Femur (tissue), 1 donor: ENCODE measurements at regions not wholly inside any gene's neighbourhood (a gene's known extent, or its start where the extent isn't known, plus 50 kb on each side); places are given as distances from the start of the nearest gene placed in this dataset.

Experiments used
- DNase-seq: peaks from one replicate; pipeline ENCODE4 v3.0.0-alpha.2; 2017

- no peak for DNase-seq
These were observed 232.8 kb downstream of the PIK3C3 start for GRCh38 chr18:42187611-42188380.

- DNase-seq, result no peak
These were observed 235.6 kb downstream of the PIK3C3 start for GRCh38 chr18:42190643-42191042.

- no peak for DNase-seq
These were observed 237.5 kb downstream of the PIK3C3 start for GRCh38 chr18:42192251-42193248.

- DNase-seq, result no peak
These were observed 241.6 kb downstream of the PIK3C3 start for GRCh38 chr18:42196651-42197050.

DNA sequence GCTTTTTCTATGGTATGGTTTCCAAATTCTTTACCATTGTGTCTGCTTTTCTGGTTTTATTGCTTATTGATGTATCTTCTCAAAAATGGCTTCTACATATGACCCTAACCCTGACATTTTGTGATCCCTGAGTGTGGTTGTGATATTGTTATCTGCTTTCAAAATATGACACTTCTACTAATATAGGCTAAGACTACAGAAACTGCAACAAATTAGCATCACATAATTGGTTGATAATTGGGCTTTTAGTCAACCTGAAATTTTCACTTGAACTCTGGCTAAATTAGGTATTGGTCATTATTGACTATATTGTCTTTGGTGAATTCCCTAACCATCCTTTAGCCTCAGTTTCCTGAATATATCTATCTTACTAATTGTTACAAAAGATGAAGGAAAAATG lies 246.1 kb downstream of the PIK3C3 start:
- no peak for DNase-seq

- no peak for DNase-seq
These were observed 256.2 kb downstream of the PIK3C3 start for GRCh38 chr18:42211201-42211600.

GRCh38 chr18:42222557-42222956 lies 267.5 kb downstream of the PIK3C3 start:
- DNase-seq, result no peak

DNA sequence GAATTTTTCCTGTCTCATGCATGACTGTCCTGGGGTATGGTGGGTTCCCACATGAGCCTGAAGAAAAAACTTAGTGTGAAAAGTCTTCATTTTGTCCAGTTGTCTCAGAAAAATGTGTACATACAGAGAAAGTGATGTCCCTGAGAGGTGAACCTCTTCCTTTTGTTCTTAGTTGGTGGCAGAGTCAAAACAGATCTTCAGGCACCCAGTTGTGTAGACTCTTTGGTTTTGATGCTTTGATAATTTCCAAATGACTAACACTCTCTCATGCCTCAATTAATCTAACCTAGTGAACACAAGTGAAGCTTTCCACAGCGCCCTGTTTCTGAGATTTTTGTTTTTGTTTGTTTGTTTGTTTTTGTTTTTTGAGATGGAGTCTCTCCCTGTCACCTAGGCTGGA lies 273.5 kb downstream of the PIK3C3 start:
- no peak for DNase-seq

- no peak for DNase-seq
These were observed 274.5 kb downstream of the PIK3C3 start for GRCh38 chr18:42229211-42230210.

DNA sequence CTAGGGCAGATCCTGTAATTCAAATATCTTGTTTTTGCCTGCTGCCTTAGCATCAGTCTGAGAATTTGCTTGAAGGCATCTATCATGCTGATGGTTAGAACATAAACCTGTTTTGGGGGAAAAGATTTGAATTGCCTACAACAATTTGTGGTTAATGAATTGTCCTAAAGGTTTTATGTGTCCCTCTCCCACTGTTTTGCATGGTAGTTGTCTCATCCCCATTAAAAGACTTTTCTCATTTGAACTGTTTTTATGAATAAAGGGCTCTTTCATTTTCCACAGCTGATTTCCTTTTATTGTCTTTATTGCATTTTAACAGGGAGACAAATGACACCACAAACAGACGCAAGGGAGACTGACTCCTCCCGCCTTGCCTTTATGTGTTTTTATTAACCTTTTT lies 275.6 kb downstream of the PIK3C3 start:
- no peak for DNase-seq

DNA sequence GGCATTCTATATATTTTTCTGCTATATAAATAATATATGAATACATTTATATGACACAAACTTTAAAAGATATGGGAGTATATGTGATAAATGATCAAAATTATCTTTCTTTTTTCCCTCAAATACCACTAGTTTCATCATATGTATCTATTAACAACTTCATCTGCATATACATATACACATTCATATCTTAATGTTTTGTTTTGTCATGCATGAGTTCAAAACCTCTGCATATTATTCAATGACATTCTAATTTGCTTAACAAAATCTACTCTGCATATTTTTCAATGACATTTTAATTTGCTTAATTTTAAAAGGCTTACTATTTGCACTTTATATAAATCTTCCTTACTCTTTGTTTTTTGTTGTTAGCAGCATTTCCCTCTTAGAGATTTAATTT lies 276.2 kb downstream of the PIK3C3 start:
- no peak for DNase-seq

GRCh38 chr18:42231796-42232195 lies 276.8 kb downstream of the PIK3C3 start:
- DNase-seq, result no peak

DNA sequence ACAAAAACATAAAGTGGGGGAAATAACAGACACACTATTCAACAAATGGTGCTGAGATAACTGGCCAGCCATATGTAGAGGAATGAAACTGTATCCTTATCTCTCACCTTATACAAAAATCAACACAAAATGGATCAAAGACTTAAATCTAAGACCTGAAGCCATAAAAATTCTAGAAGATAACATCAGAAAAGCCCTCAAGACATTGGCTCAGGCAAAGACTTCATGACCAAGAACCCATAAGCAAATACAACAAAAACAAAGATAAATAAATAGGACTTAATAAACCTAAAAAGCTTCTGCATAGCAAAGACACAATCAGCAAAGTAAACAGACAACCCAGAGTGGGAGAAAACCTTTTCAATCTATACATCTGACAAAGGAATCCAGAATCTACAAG lies 278.9 kb downstream of the PIK3C3 start:
- no peak for DNase-seq

GRCh38 chr18:42242758-42243157 lies 287.7 kb downstream of the PIK3C3 start:
- DNase-seq, result no peak

DNA sequence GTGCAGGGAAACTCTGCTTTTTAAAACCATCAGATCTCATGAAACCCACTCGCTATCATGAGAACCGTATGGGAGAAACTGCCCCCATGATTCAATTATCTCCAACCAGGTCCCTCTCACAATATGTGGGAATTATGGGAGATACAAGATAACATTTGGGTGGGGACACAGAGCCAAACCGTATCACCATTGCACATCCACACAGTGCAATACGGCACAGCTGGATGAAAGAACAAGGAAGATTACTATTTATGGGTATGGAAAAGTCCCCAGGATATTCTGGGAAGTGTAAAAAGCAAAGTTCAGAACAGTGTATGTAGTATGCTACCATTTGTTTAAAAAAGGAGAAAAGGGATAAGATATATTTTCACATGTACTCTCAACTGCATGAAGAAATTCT lies 290.1 kb downstream of the PIK3C3 start:
- no peak for DNase-seq

DNA sequence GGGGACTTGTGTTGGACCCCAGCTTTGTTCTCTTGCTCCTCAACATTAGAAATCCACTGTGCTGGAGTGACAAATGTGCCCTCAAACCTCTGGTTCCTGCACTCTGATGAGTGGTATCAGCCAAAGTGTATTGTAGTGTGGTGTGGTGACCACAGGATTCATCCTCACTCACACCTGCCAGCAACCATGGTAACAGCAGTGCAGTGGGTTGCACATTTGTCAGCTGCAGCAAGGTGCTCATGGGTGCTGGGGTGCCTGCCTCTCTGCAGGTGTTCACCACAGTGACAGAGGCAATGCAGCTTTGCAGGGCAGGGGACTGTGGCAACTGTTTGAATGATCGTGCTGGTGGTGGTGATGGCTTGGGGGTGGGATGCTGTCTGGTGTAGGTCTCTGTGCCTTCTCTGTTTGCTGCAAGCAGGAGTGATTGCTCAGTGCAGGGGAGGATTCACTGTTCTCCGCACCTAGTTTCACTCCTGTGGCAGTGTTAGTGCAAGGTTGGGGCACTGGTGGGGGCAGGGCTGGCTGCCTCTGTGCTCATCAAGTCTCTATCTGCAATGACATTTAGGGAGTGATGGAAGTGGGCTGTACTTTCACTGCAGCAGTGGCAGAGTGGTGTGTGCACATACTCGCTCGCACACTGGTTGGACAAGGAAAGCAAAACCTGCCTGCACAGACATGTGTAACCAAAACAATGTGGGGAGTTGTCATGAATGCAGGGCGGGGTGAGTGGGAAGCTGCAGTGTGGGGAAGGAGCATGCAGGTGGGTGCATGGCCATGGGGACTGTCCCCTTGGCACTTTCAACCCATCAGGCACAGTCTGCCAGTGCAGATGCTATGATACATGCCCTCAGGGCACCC lies 301.1 kb downstream of the PIK3C3 start:
- DNase-seq, result no peak

GRCh38 chr18:42258301-42258965 lies 303.4 kb downstream of the PIK3C3 start:
- no peak for DNase-seq

DNA sequence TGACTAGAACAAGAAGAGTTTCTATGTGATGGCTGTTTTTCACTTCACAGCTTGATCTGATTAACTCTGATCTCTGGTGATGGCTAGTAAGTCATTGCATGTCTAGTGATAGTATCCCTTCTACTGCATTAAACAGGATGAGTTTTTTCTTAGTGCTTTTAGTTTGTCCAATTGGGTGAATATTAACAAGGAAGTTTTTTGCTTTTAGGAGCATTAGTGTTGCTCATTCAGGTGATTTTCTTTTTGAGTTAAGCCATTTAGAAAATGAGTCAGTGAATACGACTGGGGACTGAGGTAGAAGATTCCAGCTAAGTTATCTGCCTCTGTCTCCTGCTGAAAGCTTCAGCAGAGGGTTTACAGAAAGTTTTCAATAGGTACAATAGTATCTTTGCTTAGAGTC lies 306.7 kb downstream of the PIK3C3 start:
- DNase-seq, result no peak

DNA sequence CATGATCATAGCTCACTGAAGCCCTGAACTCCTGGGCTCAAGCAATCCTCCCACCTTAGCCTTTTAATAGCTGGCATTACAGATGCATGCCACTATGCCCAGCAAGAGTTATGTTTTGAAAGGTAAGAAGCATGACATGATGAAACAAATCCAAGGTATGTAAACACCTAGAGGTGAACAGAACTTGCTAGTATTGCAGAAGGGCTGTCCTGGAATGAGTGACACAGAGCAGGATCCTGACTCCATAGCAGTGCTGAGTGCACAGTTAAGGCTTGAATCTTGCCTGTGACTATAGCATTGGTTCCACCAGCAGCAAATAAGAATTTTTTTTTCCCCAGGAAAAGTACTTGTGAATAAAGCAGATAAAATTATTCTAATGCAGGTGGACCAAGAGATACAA lies 309.5 kb downstream of the PIK3C3 start:
- DNase-seq, result no peak

GRCh38 chr18:42268186-42268725 lies 313.2 kb downstream of the PIK3C3 start:
- no peak for DNase-seq

DNA sequence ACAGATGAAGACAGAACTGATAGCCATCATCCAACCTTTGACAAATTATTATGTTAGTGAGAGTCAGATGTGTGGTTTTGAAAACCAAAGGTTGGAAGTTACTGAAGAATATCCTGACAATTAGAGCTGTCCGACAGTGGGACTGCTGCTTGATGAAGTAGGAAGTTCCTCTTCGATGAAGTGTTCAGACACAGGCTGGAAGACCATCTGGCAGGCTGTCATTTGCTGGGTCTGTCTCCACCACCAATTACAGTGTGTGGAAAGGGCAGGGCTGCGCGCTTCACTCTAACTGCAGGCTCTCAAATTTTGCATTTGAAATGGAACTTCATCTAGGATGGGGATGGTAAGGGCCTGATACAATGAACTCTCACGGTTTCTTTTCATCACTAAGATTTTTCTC lies 313.8 kb downstream of the PIK3C3 start:
- DNase-seq, result peak; percentile 42
